Aorta (tissue), 5 donors: ENCODE measurements at regions not wholly inside any gene's neighbourhood (a gene's known extent, or its start where the extent isn't known, plus 50 kb on each side); places are given as distances from the start of the nearest gene placed in this dataset.
"Not testable (repeated sequence)": the region's sequence is repeated elsewhere in the genome, so short reads cannot be mapped to it uniquely, and the experiment has no call there.

ENCODE experiments used
- ATAC-seq: fragments of 200-7000 bp; cut with Tn5 transposase; one replicate; pipeline ENCODE4 v1.9.1; 2022; ENCODE audit warnings: moderate library complexity; ENCODE audit not compliant: low FRiP score
- DNase-seq, 2 donors: peaks; one replicate each; pipeline ENCODE4 v3.0.0-alpha.2; 2020
- H3K27ac ChIP-seq, 2 donors: one replicate each; pipeline ENCODE4 v1.5.1; 2013; ENCODE audit warnings: low read length in 2 of 2, mild to moderate bottlenecking in 2 of 2, moderate library complexity in 2 of 2, control low read depth in 1 of 2, inconsistent platforms in 1 of 2, low read depth in 1 of 2
- H3K27me3 ChIP-seq, 2 donors: one replicate each; pipeline ENCODE4 v1.6.1; 2013; ENCODE audit warnings: control low read depth in 1 of 2, low read length in 1 of 2, mild to moderate bottlenecking in 1 of 2, moderate library complexity in 1 of 2; ENCODE audit not compliant: insufficient read depth in 2 of 2, control insufficient read depth in 1 of 2
- H3K36me3 ChIP-seq, 2 donors: one replicate each; pipeline ENCODE4 v1.6.1; 2013; ENCODE audit warnings: control low read depth in 1 of 2, low read length in 1 of 2, mild to moderate bottlenecking in 1 of 2; ENCODE audit not compliant: insufficient read depth in 2 of 2, control insufficient read depth in 1 of 2
- H3K4me1 ChIP-seq, 2 donors: one replicate each; pipeline ENCODE4 v1.6.1; 2013; ENCODE audit warnings: low read length in 2 of 2, control low read depth in 1 of 2, mild to moderate bottlenecking in 1 of 2, moderate library complexity in 1 of 2; ENCODE audit not compliant: insufficient read depth in 2 of 2, control insufficient read depth in 1 of 2
- H3K4me3 ChIP-seq, 2 donors: one replicate each; pipeline ENCODE4 v1.5.1; 2013; ENCODE audit warnings: low read length in 2 of 2, control low read depth in 1 of 2, mild to moderate bottlenecking in 1 of 2
- H3K9me3 ChIP-seq: one replicate; pipeline ENCODE4 v1.6.1; 2013; ENCODE audit warnings: mild to moderate bottlenecking, low read length; ENCODE audit not compliant: control insufficient read depth
- WGBS, 2 donors: extraction: QIAGEN DNeasy Blood & Tissue Kit; methylation state at CpG; one replicate each; pipeline ENCODE4 v1.1.7; 2013; 5-methylcytosine and 5-hydroxymethylcytosine counted together
- intact Hi-C, 2 donors: fragments of 100-400 bp; cut with DNase I; formaldehyde crosslinking; loops; one replicate each; pipeline versions ENCODE4 v1.14.2 to v1.15.0; 2022
- donor health status: healthy with polysubstance abuse.
- donor health status: Bipolar disorder and iron deficiency.
- donor health status: DM: no; HTN: no; CAD: no.
- donor health status: DM: no; HTN: no; CAD: no.
- donor health status: DM: yes; HTN: yes; CAD: no.

- Histone ChIP-seq H3K36me3 (no peaks in the 10 kb centered on the region), H3K27me3 (no peaks in the 10 kb centered on the region), H3K9me3 (no peaks in the 10 kb centered on the region), H3K27ac (no peak overlapping the region), H3K4me1 (no peaks in the 10 kb centered on the region), H3K4me3 (no peak overlapping the region)
- no peak for DNase-seq
- intact Hi-C loops, result no loop called here
- no peak for ATAC-seq
These were observed 119.7 kb upstream of the SERPINE2 start for GRCh38 chr2:224158831-224159230.

- Histone ChIP-seq H3K27me3 (no peaks in the 10 kb centered on the region), H3K4me3 (no peak overlapping the region), H3K9me3 (no peaks in the 10 kb centered on the region), H3K36me3 (no peaks in the 10 kb centered on the region), H3K27ac (no peak overlapping the region), H3K4me1 (no peaks in the 10 kb centered on the region)
- DNase-seq (no peak), ATAC-seq (no peak)
- intact Hi-C loops, result no loop called here
- 90 to 96% methylated on average over 4 of the region's 4 CpGs for WGBS, 2 donors
These were observed 119.0 kb upstream of the SERPINE2 start for GRCh38 chr2:224158061-224158460.

GRCh38 chr2:224157655-224158054, 118.6 kb upstream of the SERPINE2 start:
- WGBS, 2 donors, result 82 to 95% methylated on average over 1 of the region's 1 CpG
- H3K9me3 ChIP-seq, result no peaks in the 10 kb centered on the region
- H3K36me3 ChIP-seq, result no peaks in the 10 kb centered on the region
- H3K4me1 ChIP-seq, result no peaks in the 10 kb centered on the region
- no peak for ATAC-seq
- H3K27me3 ChIP-seq, result no peaks in the 10 kb centered on the region
- H3K27ac ChIP-seq, result no peak overlapping the region
- intact Hi-C loops, result no loop called here
- H3K4me3 ChIP-seq, result no peak overlapping the region
- no peak for DNase-seq

- Histone ChIP-seq H3K4me3 (no peak overlapping the region), H3K9me3 (no peaks in the 10 kb centered on the region), H3K27ac (no peak overlapping the region), H3K36me3 (no peaks in the 10 kb centered on the region), H3K4me1 (no peaks in the 10 kb centered on the region), H3K27me3 (no peaks in the 10 kb centered on the region)
- no peak for DNase-seq
- intact Hi-C loops, result no loop called here
- no peak for ATAC-seq
- WGBS, 2 donors, result 90 to 94% methylated on average over 4 of the region's 4 CpGs
These were observed 117.3 kb upstream of the SERPINE2 start for GRCh38 chr2:224156436-224156835.

GRCh38 chr2:224155896-224156295, 116.8 kb upstream of the SERPINE2 start:
- ATAC-seq, result no peak

GRCh38 chr2:224155371-224155770, 116.3 kb upstream of the SERPINE2 start:
- intact Hi-C loops, result no loop called here
- H3K4me3 ChIP-seq, result no peak overlapping the region
- no peaks in the 10 kb centered on the region for H3K9me3 ChIP-seq
- DNase-seq (no peak), ATAC-seq (no peak)
- H3K4me1 ChIP-seq, result no peaks in the 10 kb centered on the region
- no peaks in the 10 kb centered on the region for H3K36me3 ChIP-seq
- H3K27ac ChIP-seq, result no peak overlapping the region
- WGBS, 2 donors, result 93 to 95% methylated on average over 3 of the region's 3 CpGs
- H3K27me3 ChIP-seq, result no peaks in the 10 kb centered on the region

More at GRCh38 chr2:224155896-224156295, 116.8 kb upstream of the SERPINE2 start:
- Histone ChIP-seq H3K36me3 (no peaks in the 10 kb centered on the region), H3K27me3 (no peaks in the 10 kb centered on the region), H3K27ac (no peak overlapping the region), H3K9me3 (no peaks in the 10 kb centered on the region), H3K4me3 (no peak overlapping the region), H3K4me1 (no peaks in the 10 kb centered on the region)
- 26 to 32% methylated on average over 3 of the region's 3 CpGs for WGBS, 2 donors
- intact Hi-C loops, result no loop called here
- no peak for DNase-seq

GRCh38 chr2:224151680-224152310, 112.7 kb upstream of the SERPINE2 start:
- Histone ChIP-seq H3K27me3 (no peaks in the 10 kb centered on the region), H3K4me1 (no peaks in the 10 kb centered on the region), H3K9me3 (no peaks in the 10 kb centered on the region), H3K4me3 (no peak overlapping the region), H3K27ac (no peak overlapping the region), H3K36me3 (no peaks in the 10 kb centered on the region)
- WGBS, 2 donors, result 87 to 91% methylated on average over 9 of the region's 9 CpGs
- DNase-seq (no peak), ATAC-seq (no peak)
- intact Hi-C loops, result no loop called here

GRCh38 chr2:224151161-224151560, 112.1 kb upstream of the SERPINE2 start:
- Histone ChIP-seq H3K4me1 (no peaks in the 10 kb centered on the region), H3K36me3 (no peaks in the 10 kb centered on the region), H3K27me3 (no peaks in the 10 kb centered on the region), H3K27ac (no peak overlapping the region), H3K4me3 (no peak overlapping the region), H3K9me3 (no peaks in the 10 kb centered on the region)
- no peak for DNase-seq
- 71 to 88% methylated on average over 3 of the region's 3 CpGs for WGBS, 2 donors
- intact Hi-C loops, result no loop called here
- ATAC-seq, result no peak

GRCh38 chr2:224148058-224148457, 109.0 kb upstream of the SERPINE2 start:
- H3K36me3 ChIP-seq, H3K27ac ChIP-seq, ATAC-seq, DNase-seq, H3K4me3 ChIP-seq, H3K4me1 ChIP-seq, H3K27me3 ChIP-seq, intact Hi-C loops, H3K9me3 ChIP-seq: not testable (repeated sequence)
- WGBS, 2 donors, result 98% methylated on average over 5 of the region's 5 CpGs
